HCT116 (cell line): ENCODE measurements at regions not wholly inside any gene's neighbourhood (a gene's known extent, or its start where the extent isn't known, plus 50 kb on each side); places are given as distances from the start of the nearest gene placed in this dataset.

ENCODE experiments used
- ATAC-seq: fragments of 200-7000 bp; cut with Tn5 transposase; 2 replicates; pipeline ENCODE4 v1.9.1; 2020; ENCODE audit warnings: mild to moderate bottlenecking, moderate library complexity
- BruUV-seq: library from RNA; stranded (reverse); fragments of 400-500 nt; replicated peaks from 2 replicates; lab custom pipeline; 2021; lab: Mats Ljungman, UMichigan
- CTCF ChIA-PET: fragments of 300-600 bp; sonication (Branson Sonifier 250); formaldehyde crosslinking; loops from one replicate; lab custom pipeline; 2021; ENCODE audit warnings: antibody characterized with exemption; lab: Charles Lee
- POLR2A ChIA-PET: fragments of 300-600, 350-600 bp; sonication (Branson Sonifier 250); formaldehyde crosslinking; loops from one replicate; lab custom pipeline; 2021; ENCODE audit warnings: antibody characterized with exemption; lab: Charles Lee
- RAD21 ChIA-PET, 2 experiments: fragments of 300-600 bp; sonication (Branson Sonifier 250); formaldehyde crosslinking; loops; one replicate each; lab custom pipeline; 2023; ENCODE audit warnings: low total read pairs in 2 of 2; ENCODE audit not compliant: uncharacterized antibody in 2 of 2, unreplicated experiment in 2 of 2, low non-redundant PET in 1 of 2; lab: Charles Lee
- DNase-seq: peaks from one replicate; pipeline ENCODE4 v3.0.0-alpha.2; 2010; ENCODE audit warnings: low read depth, low spot score
- H2AFZ ChIP-seq: fragments of 200-600 bp; shearing (Covaris generic), sonication (generic); 2 replicates; pipeline ENCODE4 v1.6.1; 2017; ENCODE audit warnings: low read depth, mixed run types, mixed read lengths, antibody characterized with exemption, low read length; ENCODE audit not compliant: poor library complexity, severe bottlenecking
- H3K27ac ChIP-seq: 2 replicates; pipeline ENCODE4 v1.5.1; 2012; ENCODE audit warnings: low read depth, low read length
- H3K27me3 ChIP-seq: fragments of 200-600 bp; sonication (generic); 2 replicates; pipeline ENCODE4 v1.6.1; 2016; ENCODE audit warnings: mixed run types, low read length, mixed read lengths; ENCODE audit not compliant: insufficient read depth
- H3K36me3 ChIP-seq, 2 experiments: fragments of 200-500 bp in 1 of 2; fragments of 200-600 bp in 1 of 2; sonication (Bioruptor generic) in 1 of 2; sonication (generic) in 1 of 2; 2 replicates each; pipeline versions ENCODE4 v1.5.1 to v1.6.1; 2014 to 2016; ENCODE audit warnings: low read length in 2 of 2, inconsistent platforms in 1 of 2, mixed read lengths in 1 of 2, mixed run types in 1 of 2; ENCODE audit not compliant: insufficient read depth in 2 of 2, control insufficient read depth in 1 of 2
- H3K4me1 ChIP-seq, 2 experiments: fragments of 200-600 bp in 1 of 2; sonication (generic) in 1 of 2; 2 replicates each; pipeline versions ENCODE4 v1.5.1 to v1.6.1; 2012 to 2017; ENCODE audit warnings: low read length in 2 of 2, inconsistent platforms in 1 of 2, mild to moderate bottlenecking in 1 of 2, mixed read lengths in 1 of 2, mixed run types in 1 of 2, moderate library complexity in 1 of 2; ENCODE audit not compliant: insufficient read depth in 2 of 2, control insufficient read depth in 1 of 2
- H3K4me2 ChIP-seq: fragments of 200-600 bp; sonication (generic); 2 replicates; pipeline ENCODE4 v1.6.1; 2017; ENCODE audit warnings: mixed run types, low read length, mixed read lengths
- H3K4me3 ChIP-seq, 2 experiments: fragments of 200-600 bp in 1 of 2; sonication (generic) in 1 of 2; replicated peaks in 1 of 2; 2 replicates each; pipeline ENCODE4 v1.5.1; 2011 to 2016; ENCODE audit warnings: low read length in 2 of 2, control low read depth in 1 of 2, low read depth in 1 of 2, mild to moderate bottlenecking in 1 of 2, mixed read lengths in 1 of 2, mixed run types in 1 of 2
- H3K79me2 ChIP-seq: fragments of 200-600 bp; sonication (generic); 2 replicates; pipeline ENCODE4 v1.6.1; 2017; ENCODE audit warnings: mild to moderate bottlenecking, mixed run types, low read length, moderate library complexity, mixed read lengths; ENCODE audit not compliant: insufficient read depth
- H3K9ac ChIP-seq: fragments of 200-600 bp; sonication (generic); 2 replicates; pipeline ENCODE4 v1.6.1; 2016; ENCODE audit warnings: low read length, mixed read lengths
- H3K9me2 ChIP-seq: fragments of 200-600 bp; sonication (generic), shearing (Covaris generic); 2 replicates; pipeline ENCODE4 v1.6.1; 2017; ENCODE audit warnings: mixed run types, mild to moderate bottlenecking, moderate library complexity; ENCODE audit not compliant: insufficient read depth
- H3K9me3 ChIP-seq, 2 experiments: fragments of 200-500 bp in 1 of 2; fragments of 200-600 bp in 1 of 2; sonication (Bioruptor generic) in 1 of 2; sonication (generic) in 1 of 2; 2 replicates each; pipeline ENCODE4 v1.6.1; 2014 to 2017; ENCODE audit warnings: low read length in 2 of 2, mixed read lengths in 2 of 2, inconsistent platforms in 1 of 2, low read depth in 1 of 2, mild to moderate bottlenecking in 1 of 2, mixed run types in 1 of 2, moderate library complexity in 1 of 2; ENCODE audit not compliant: control insufficient read depth in 1 of 2, insufficient read depth in 1 of 2
- H4K20me1 ChIP-seq: fragments of 200-600 bp; sonication (generic), shearing (Covaris generic); 2 replicates; pipeline ENCODE4 v1.6.1; 2017; ENCODE audit warnings: mixed run types, mild to moderate bottlenecking, moderate library complexity; ENCODE audit not compliant: insufficient read depth
- ATF3 ChIP-seq: IDR thresholded peaks from 2 replicates; pipeline ENCODE4 v1.6.1; 2012
- CTCF ChIP-seq, 3 experiments: fragments of 200-600 bp in 1 of 3; sonication (generic) in 1 of 3; IDR thresholded peaks in 2 of 3; conservative IDR thresholded peaks in 1 of 3; 2 replicates each; pipeline ENCODE4 v1.5.1; 2012 to 2017; ENCODE audit warnings: low read depth in 2 of 3, low read length in 2 of 3, antibody characterized with exemption in 1 of 3, borderline replicate concordance in 1 of 3, control low read depth in 1 of 3, mild to moderate bottlenecking in 1 of 3, mixed read lengths in 1 of 3, mixed run types in 1 of 3, moderate library complexity in 1 of 3; ENCODE audit not compliant: insufficient read depth in 1 of 3
- EGR1 ChIP-seq: IDR thresholded peaks from 2 replicates; pipeline ENCODE4 v1.6.1; 2012; ENCODE audit warnings: low read depth
- EZH2 ChIP-seq: fragments of 200-600 bp; sonication (generic); IDR thresholded peaks from 2 replicates; pipeline ENCODE4 v1.6.1; 2017; ENCODE audit warnings: antibody characterized with exemption, mixed run types
- EZH2phosphoT487 ChIP-seq: fragments of 200-600 bp; IDR thresholded peaks from 2 replicates; pipeline ENCODE4 v1.6.1; 2018; ENCODE audit warnings: antibody characterized with exemption, borderline replicate concordance
- POLR2A ChIP-seq: IDR thresholded peaks from 2 replicates; pipeline ENCODE4 v1.7.0; 2011; ENCODE audit warnings: borderline replicate concordance; ENCODE audit not compliant: insufficient read depth, insufficient read length; ENCODE audit errors: extremely low read depth
- POLR2AphosphoS5 ChIP-seq: IDR thresholded peaks from 2 replicates; pipeline ENCODE4 v1.6.1; 2011; ENCODE audit warnings: mild to moderate bottlenecking, low read depth, low read length, moderate library complexity
- SRF ChIP-seq: IDR thresholded peaks from 2 replicates; pipeline ENCODE4 v1.6.1; 2012; ENCODE audit warnings: low read depth
- ZBTB33 ChIP-seq: IDR thresholded peaks from 2 replicates; pipeline ENCODE4 v1.6.1; 2011; ENCODE audit warnings: mild to moderate bottlenecking, low read length, moderate library complexity; ENCODE audit not compliant: insufficient replicate concordance; ENCODE audit errors: extremely low read depth
- ZFX ChIP-seq: fragments of 450-650 bp; IDR thresholded peaks from 2 replicates; pipeline ENCODE4 v1.6.1; 2017
- ZNF274 ChIP-seq: fragments of 200-500 bp; sonication (Bioruptor generic); IDR thresholded peaks from 2 replicates; pipeline ENCODE4 v1.6.1; 2014; ENCODE audit warnings: mild to moderate bottlenecking, low read depth, low read length, inconsistent platforms
- intact Hi-C: fragments of 100-400 bp; cut with micrococcal nuclease; formaldehyde crosslinking; loops from 2 replicates; pipeline ENCODE4 v1.10.0; 2022

GRCh38 chr1:239098400-239099037, 287.8 kb upstream of the CHRM3 start:
- Histone ChIP-seq H3K4me3 (no peak overlapping the region), H2AFZ (no peak overlapping the region), H4K20me1 (no peaks in the 10 kb centered on the region), H3K4me2 (no peak overlapping the region), H3K4me1 (no peaks in the 10 kb centered on the region), H3K9me3 (peaks cover 0 to 18% of the 10 kb centered on the region in 2 experiments; a peak in 2 of 4 replicates), H3K27me3 (no peaks in the 10 kb centered on the region), H3K79me2 (no peaks in the 10 kb centered on the region), H3K9ac (no peak overlapping the region), H3K36me3 (no peaks in the 10 kb centered on the region), H3K27ac (no peak overlapping the region), H3K9me2 (no peaks in the 10 kb centered on the region)
- intact Hi-C loops: no loop called here
- ChIA-PET RAD21 (no interaction called here), POLR2A (no interaction called here), CTCF (no interaction called here)
- DNase-seq (no peak), ATAC-seq (no peak)
- TF ChIP-seq SRF (no peak), ZNF274 (no peak), POLR2AphosphoS5 (no peak), ATF3 (no peak), EZH2phosphoT487 (no peak), ZBTB33 (no peak), ZFX (no peak)
- BruUV-seq: no TSS peak

GRCh38 chr1:239091537-239091936, 294.8 kb upstream of the CHRM3 start:
- ChIA-PET CTCF (no interaction called here), RAD21 (no interaction called here), POLR2A (no interaction called here)
- H3K4me1 ChIP-seq: no peaks in the 10 kb centered on the region
- no TSS peak for BruUV-seq
- H3K27me3 ChIP-seq: no peaks in the 10 kb centered on the region
- ATAC-seq: no peak
- no peaks in the 10 kb centered on the region for H3K36me3 ChIP-seq
- no peak overlapping the region for H2AFZ ChIP-seq
- H3K4me3 ChIP-seq: no peak overlapping the region
- no peaks in the 10 kb centered on the region for H3K79me2 ChIP-seq
- intact Hi-C loops: no loop called here
- no peaks in the 10 kb centered on the region for H4K20me1 ChIP-seq
- H3K9me3 ChIP-seq: peaks cover 0 to 20% of the 10 kb centered on the region in 2 experiments; a peak in 2 of 4 replicates
- no peak overlapping the region for H3K9ac ChIP-seq
- no peak overlapping the region for H3K4me2 ChIP-seq
- no peak overlapping the region for H3K27ac ChIP-seq
- no peak for DNase-seq
- no peaks in the 10 kb centered on the region for H3K9me2 ChIP-seq
- TF ChIP-seq EZH2phosphoT487 (no peak), EGR1 (no peak), POLR2A (no peak), EZH2 (no peak), ZNF274 (no peak), CTCF (IDR thresholded peaks at IDR 0.05 in 2 of 3, conservative IDR thresholded peaks at IDR 0.05 in 1 of 3; ENCODE audit: borderline replicate concordance in 1 of 3, insufficient read depth in 1 of 3, low read depth in 2 of 3, low read length in 2 of 3) (no peak), SRF (no peak), ZBTB33 (no peak)
